Epithelial cell of esophagus (primary cell): ENCODE measurements at regions not wholly inside any gene's neighbourhood (a gene's known extent, or its start where the extent isn't known, plus 50 kb on each side); places are given as distances from the start of the nearest gene placed in this dataset.

Experiments used
- DNase-seq: peaks from one replicate; pipeline ENCODE4 v3.0.0; 2010; ENCODE audit warnings: low read depth
- H3K4me3 ChIP-seq: 2 replicates; pipeline ENCODE4 v1.5.1; 2011; ENCODE audit warnings: mild to moderate bottlenecking, low read length, control low read depth
- TF ChIP-seq, protein P1 (sequence below): IDR thresholded peaks from 2 replicates; pipeline ENCODE4 v1.5.1; 2011; ENCODE audit warnings: low read depth, mild to moderate bottlenecking, low read length, control low read depth, inconsistent platforms; ENCODE audit not compliant: insufficient read depth; ENCODE audit errors: missing control alignments

DNA sequence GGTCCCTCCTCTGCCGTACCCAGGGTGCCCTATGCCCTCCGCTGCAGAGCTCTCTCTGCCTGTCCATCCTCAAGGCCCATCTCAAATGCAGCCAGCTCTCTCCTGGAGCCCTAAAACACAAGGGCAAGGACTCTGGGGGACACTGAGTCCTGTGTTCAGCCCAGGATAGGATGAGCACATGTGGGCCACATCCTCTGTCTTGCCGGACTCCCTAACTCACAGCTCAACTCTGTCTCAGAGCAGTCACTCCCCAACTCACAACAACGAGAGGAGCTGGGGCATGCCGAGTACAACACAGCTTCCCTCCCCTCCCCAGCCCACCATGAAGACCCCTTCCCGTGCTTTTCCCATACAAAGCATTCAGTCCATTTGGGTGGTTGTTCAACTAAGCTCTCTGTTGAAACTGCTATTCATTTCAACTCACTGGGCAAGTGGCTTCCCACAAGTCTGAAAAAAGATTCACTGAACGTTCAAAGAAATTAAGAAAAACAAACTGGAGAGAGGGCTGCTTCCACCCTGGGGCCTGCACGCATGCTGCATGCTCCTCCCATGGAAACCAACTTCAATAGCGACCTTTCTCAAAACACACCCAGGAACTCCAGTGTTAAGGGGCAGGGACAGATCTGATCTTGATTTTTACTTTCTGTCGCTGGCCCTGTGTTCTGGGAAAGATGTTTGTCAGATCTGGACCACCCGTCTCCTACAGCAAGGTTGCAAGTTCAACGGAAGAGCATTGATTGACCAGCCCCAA, 124.3 kb upstream of the IGF1R start:
- no peak overlapping the region for H3K4me3 ChIP-seq
- TF ChIP-seq, protein P1, sequence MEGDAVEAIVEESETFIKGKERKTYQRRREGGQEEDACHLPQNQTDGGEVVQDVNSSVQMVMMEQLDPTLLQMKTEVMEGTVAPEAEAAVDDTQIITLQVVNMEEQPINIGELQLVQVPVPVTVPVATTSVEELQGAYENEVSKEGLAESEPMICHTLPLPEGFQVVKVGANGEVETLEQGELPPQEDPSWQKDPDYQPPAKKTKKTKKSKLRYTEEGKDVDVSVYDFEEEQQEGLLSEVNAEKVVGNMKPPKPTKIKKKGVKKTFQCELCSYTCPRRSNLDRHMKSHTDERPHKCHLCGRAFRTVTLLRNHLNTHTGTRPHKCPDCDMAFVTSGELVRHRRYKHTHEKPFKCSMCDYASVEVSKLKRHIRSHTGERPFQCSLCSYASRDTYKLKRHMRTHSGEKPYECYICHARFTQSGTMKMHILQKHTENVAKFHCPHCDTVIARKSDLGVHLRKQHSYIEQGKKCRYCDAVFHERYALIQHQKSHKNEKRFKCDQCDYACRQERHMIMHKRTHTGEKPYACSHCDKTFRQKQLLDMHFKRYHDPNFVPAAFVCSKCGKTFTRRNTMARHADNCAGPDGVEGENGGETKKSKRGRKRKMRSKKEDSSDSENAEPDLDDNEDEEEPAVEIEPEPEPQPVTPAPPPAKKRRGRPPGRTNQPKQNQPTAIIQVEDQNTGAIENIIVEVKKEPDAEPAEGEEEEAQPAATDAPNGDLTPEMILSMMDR, result no peak
- DNase-seq, result no peak

DNA sequence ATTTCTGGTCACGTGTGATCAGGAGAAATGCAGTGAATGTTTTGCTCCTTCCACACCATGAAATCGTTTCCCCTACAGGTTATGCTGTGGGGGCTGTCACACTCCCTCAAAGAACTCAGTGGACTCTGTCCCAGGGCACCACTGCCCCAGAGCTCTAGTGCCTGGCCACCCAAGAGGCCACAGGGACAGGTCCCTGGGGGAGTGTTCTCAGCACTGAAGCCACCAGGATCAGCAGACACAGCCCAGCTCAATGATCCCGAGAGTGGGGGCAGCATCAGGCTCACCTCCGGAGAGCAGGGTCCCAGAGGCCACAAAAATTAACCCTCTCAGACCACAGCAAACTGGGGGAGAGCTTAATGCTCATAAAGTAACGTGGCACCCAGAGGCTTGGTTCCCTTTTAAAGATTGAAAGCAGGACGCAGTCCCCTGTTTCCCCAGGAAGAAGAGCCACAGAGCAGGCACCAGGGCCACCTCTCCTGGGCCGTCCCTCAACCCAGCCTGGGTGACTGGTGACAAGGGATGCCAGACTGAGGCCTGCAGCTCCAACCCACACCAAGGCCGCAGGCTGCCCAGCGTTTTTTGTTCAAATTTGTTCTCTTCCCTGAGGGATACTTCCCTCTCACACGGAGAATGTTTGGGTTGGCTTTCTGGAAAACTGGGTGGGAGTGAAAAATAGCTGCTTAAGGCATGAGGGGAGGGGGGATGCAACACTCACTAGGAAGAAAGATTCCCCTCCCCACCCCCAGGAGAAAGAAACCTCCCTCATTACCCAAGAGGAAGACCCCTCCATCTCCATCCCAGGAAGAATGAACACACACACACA, 123.3 kb upstream of the IGF1R start:
- TF ChIP-seq, protein P1, result no peak
- no peak overlapping the region for H3K4me3 ChIP-seq
- no peak for DNase-seq

DNA sequence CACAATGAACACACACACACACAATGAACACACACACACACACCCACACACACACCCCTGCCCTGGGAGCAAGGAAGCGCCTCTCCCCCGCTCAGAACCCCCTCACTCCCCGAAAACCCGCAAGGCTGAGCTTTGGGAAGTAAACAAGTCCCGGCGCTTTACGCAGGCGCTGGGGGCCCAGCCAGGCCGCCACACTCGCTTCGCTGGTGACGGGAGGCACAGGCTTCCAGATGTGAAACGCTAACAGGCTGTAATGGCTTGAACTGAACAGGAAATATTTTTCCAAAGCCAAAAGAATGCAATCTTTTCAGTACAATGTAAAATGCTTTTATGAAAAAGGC, 122.7 kb upstream of the IGF1R start:
- DNase-seq, result no peak
- no peak overlapping the region for H3K4me3 ChIP-seq
- TF ChIP-seq, protein P1, result no peak

DNA sequence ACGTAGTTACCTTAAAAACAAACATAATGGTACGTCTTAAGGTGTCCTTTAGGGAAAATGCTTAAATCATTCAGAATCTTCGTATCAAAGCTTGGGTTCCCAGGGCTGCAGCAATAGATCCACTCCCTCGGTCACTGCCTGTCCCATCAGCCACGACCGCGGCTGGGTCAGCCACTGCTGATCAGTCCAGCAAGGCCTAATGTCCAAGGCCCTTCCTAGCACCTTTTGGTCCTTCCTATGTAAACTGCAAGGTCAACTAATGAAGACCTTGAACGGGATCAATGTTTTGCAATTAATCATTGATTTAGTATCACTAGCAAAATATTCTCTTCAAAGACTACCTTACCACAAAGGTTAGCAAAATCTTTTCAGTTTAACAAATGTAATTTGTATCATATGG, 122.2 kb upstream of the IGF1R start:
- no peak for DNase-seq
- TF ChIP-seq, protein P1, result no peak
- H3K4me3 ChIP-seq, result no peak overlapping the region

DNA sequence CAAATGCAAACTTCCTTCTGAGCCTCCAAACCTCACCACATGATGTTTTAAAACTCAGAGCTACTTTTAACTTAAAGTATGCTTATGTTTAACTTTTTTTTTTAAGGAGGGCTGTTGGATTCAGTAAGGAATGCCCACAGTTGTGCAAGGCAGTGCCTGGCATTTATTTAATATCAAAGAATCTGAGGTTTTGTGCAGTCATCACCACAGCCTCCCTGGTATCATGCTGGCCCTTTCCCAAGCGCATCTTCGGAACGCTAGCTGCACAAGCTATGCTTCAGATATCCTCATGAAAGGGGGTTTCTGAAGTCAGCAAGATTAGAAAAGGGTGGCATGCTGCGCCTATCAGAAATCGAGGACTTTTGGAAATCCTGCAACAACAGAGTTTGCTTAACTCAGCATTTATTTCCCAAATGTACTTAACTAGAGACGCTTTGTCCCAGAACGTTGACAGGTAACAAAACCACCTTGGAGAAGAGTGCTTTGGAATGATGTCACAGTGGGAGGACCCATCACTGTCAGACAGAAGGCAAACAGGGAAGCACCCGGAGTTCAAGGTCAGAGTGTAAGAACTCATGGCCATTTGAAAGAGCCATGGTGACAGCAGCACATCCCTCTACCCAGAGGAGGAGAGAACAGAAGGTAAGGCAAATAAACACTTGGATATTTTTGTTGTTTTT, 120.2 kb upstream of the IGF1R start:
- TF ChIP-seq, protein P1, result no peak
- no peak overlapping the region for H3K4me3 ChIP-seq

DNA sequence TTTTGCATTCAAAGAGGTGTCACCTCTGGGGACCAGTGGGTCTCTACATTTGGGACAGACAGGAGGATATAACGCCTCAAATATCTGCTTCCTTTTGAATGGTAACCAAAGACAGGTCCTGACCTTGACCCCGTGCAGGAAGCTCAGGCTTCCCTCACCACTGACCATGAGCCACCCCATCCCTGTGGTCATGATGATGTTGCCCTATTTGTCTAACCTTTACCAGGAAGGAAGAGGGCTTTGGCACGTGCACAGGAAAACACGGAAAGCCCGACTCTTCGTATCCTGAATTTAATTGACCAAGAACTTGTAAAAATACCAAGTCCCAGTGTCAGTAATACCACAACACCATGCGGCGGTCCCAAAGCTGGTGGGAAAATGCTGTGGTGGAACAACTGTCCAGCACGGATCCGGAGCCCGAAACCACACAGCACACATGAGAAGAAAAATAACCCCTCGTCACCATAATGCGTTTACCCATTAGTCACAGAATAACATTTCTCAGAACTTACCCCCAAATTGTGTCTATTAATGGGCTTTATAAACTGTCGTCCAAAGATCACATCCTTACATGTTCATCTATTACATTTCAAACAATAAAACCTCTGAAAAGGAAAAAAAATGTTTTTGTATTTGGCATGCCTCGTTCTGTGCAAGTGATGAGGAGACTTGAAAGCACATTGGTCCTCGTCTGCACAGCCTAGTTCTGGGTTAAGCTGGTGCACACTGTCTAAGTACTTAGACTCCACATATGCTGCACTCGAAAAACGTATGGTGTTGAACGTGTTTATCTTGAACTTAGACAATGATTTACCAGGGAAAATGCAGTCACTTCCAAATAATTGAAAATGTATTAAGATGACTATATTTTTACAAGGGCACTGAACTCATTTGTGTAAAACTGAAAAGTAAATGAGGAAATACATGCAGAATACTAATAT, 118.9 kb upstream of the IGF1R start:
- no peak overlapping the region for H3K4me3 ChIP-seq
- no peak for DNase-seq
- TF ChIP-seq, protein P1, result no peak

More for the DNA sequence above, 120.2 kb upstream of the IGF1R start:
- DNase-seq, result no peak
